ENCODE measurements at regions not wholly inside any gene's neighbourhood (a gene's known extent, or its start where the extent isn't known, plus 50 kb on each side); places are given as distances from the start of the nearest gene placed in this dataset.

- Histone ChIP-seq H3K9me3 (no peaks in the 10 kb centered on the region), H3K4me1 (ENCODE audit: control insufficient read depth in 1 of 2, insufficient read depth in 2 of 2, low read depth in 1 of 2, low read length in 1 of 2) (no peaks in the 10 kb centered on the region), H3K79me2 (ENCODE audit: insufficient read depth) (no peaks in the 10 kb centered on the region), H3K4me2 (no peak overlapping the region), H4K20me1 (ENCODE audit: insufficient read depth) (no peaks in the 10 kb centered on the region), H2AFZ (ENCODE audit: low read depth) (no peak overlapping the region), H3K4me3 (ENCODE audit: low read depth in 2 of 2, low read length in 1 of 2) (no peak overlapping the region), H3K27me3 (ENCODE audit: insufficient read depth) (no peaks in the 10 kb centered on the region), H3K36me3 (replicated peaks in 1 of 2; ENCODE audit: control insufficient read depth in 1 of 2, insufficient read depth in 2 of 2, low read length in 1 of 2) (no peaks in the 10 kb centered on the region), H3K9me2 (no peaks in the 10 kb centered on the region), H3K27ac (ENCODE audit: low read depth in 2 of 2, low read length in 1 of 2) (no peak overlapping the region), H3F3A (replicated peaks; ENCODE audit: insufficient read depth) (no peaks in the 10 kb centered on the region), H3K9ac (no peak overlapping the region)
- CTCF ChIA-PET: no interaction called here
- TF ChIP-seq ELF1 (IDR thresholded peaks at IDR 0.05) (no peak), MEF2A (IDR thresholded peaks at IDR 0.05; ENCODE audit: borderline replicate concordance, low read depth) (no peak), GATA2 (CRISPR knock-in tag; IDR thresholded peaks at IDR 0.05) (no peak), MXI1 (IDR thresholded peaks at IDR 0.05; ENCODE audit: low read depth, low read length) (no peak), USF1 (IDR thresholded peaks at IDR 0.05; ENCODE audit: borderline replicate concordance, low read depth) (no peak), CTCF (IDR thresholded peaks at IDR 0.05) (no peak), PBX3 (IDR thresholded peaks at IDR 0.05) (no peak), REST (IDR thresholded peaks at IDR 0.05; ENCODE audit: low read depth, low read length) (no peak), FOSL2 (IDR thresholded peaks at IDR 0.05; ENCODE audit: borderline replicate concordance, low read depth) (no peak)
- DNase-seq: no peak
- POLR2A ChIA-PET: no interaction called here
- WGBS (ENCODE audit: low lambda C conversion rate): 41% methylated on average over 10 of the region's 11 CpGs
Measured at GRCh38 chr3:182399978-182400737, 393.1 kb upstream of the ATP11B start.

All from SK-N-SH (cell line).